ENCODE measurements at regions not wholly inside any gene's neighbourhood (a gene's known extent, or its start where the extent isn't known, plus 50 kb on each side); places are given as distances from the start of the nearest gene placed in this dataset.

- intact Hi-C loops (cut with micrococcal nuclease): no loop called here
- H3K27ac ChIP-seq (ENCODE audit: insufficient read depth, low read length): no peak overlapping the region
- H4K91ac ChIP-seq (ENCODE audit: insufficient read depth, low read depth, low read length): no peak overlapping the region
- H4K8ac ChIP-seq (ENCODE audit: low read depth in 2 of 2, low read length in 2 of 2): no peak overlapping the region
- ChIA-PET POLR2A (ENCODE audit: unreplicated experiment) (no interaction called here), CTCF (no interaction called here)
- H2BK120ac ChIP-seq (ENCODE audit: low read depth, low read length): no peak overlapping the region
- no peaks in the 10 kb centered on the region for H3K79me1 ChIP-seq (ENCODE audit: low read depth in 1 of 2, low read length in 2 of 2)
- TF ChIP-seq NFE2L2 (IDR thresholded peaks at IDR 0.05; ENCODE audit: low read depth, low read length): peak; percentile 61
- TF ChIP-seq POLR2A (IDR thresholded peaks at IDR 0.05; ENCODE audit: low read depth, low read length): no peak
- H2BK15ac ChIP-seq (ENCODE audit: low read depth, low read length): no peak overlapping the region
- peaks cover 17% of the 10 kb centered on the region; the same call in 1 of the 2 replicates for H3K27me3 ChIP-seq (ENCODE audit: control insufficient read depth, insufficient read depth, low read length)
- H2BK20ac ChIP-seq (ENCODE audit: low read depth, low read length): no peak overlapping the region
- H2BK5ac ChIP-seq (ENCODE audit: low read depth, low read length, poor library complexity, severe bottlenecking): no peak overlapping the region
- no peak overlapping the region for H3K14ac ChIP-seq (replicated peaks; ENCODE audit: low read depth, low read length)
- no TSS peak for BruUV-seq (replicated peaks)
- no peak overlapping the region for H3K4me2 ChIP-seq (ENCODE audit: low read depth, low read length)
- dilution Hi-C loops (cut with HindIII; ENCODE audit: low sequenced_read_pairs, unreplicated experiment): no loop called here
- no peak for DNase-seq
- H2AK9ac ChIP-seq (replicated peaks; ENCODE audit: low read depth, low read length, poor library complexity): no peak overlapping the region
- H3K9me1 ChIP-seq (ENCODE audit: insufficient read depth, low read length): no peaks in the 10 kb centered on the region
- H3K36me3 ChIP-seq (ENCODE audit: control insufficient read depth, insufficient read depth, low read length): no peaks in the 10 kb centered on the region
- H2AK5ac ChIP-seq (ENCODE audit: low read depth, low read length): no peak overlapping the region
- no peak overlapping the region for H3K56ac ChIP-seq (ENCODE audit: extremely low read depth, insufficient read depth, low read length)
- H3K4me3 ChIP-seq (ENCODE audit: insufficient read depth, low read depth, low read length): no peak overlapping the region
- no peaks in the 10 kb centered on the region for H4K20me1 ChIP-seq (ENCODE audit: insufficient read depth, low read length)
- no peak for ATAC-seq (ENCODE audit: low read depth)
- H2AFZ ChIP-seq (replicated peaks; ENCODE audit: low read length, poor library complexity): no peak overlapping the region
- H3K9ac ChIP-seq (ENCODE audit: low read depth, low read length): no peak overlapping the region
- H3K23ac ChIP-seq (ENCODE audit: low read depth, low read length): no peak overlapping the region
- H3K4me1 ChIP-seq (ENCODE audit: control insufficient read depth, insufficient read depth, low read length): peaks cover 6% of the 10 kb centered on the region
- H3K9me3 ChIP-seq (ENCODE audit: control insufficient read depth, insufficient read depth, low read length): peaks cover 2% of the 10 kb centered on the region; the same call in 1 of the 2 replicates
- in situ Hi-C loops (cut with MboI; ENCODE audit: low sequenced_read_pairs): no loop called here
- H3K18ac ChIP-seq (ENCODE audit: low read depth, low read length): no peak overlapping the region
- no peak overlapping the region for H4K5ac ChIP-seq (ENCODE audit: low read depth, low read length)
- H3K4ac ChIP-seq (ENCODE audit: low read depth, low read length): no peak overlapping the region
- WGBS, 2 experiments (ENCODE audit: extremely low coverage in 2 of 2, insufficient read length in 1 of 2): no CpG with 5 or more reads among the region's 4 CpGs
These were observed 66.2 kb upstream of the OTOS start for GRCh38 chr2:240206630-240207029.

Measured in IMR-90 (cell line).